ENCODE measurements at regions not wholly inside any gene's neighbourhood (a gene's known extent, or its start where the extent isn't known, plus 50 kb on each side); places are given as distances from the start of the nearest gene placed in this dataset.

GRCh38 chr2:45223531-45223930 lies 214.3 kb upstream of the SIX2 start:
- no peak overlapping the region for H3K4me3 ChIP-seq (ENCODE audit: control insufficient read depth, low read depth, low read length)
- DNase-seq (ENCODE audit: low read depth): no peak
- TF ChIP-seq, protein P1, sequence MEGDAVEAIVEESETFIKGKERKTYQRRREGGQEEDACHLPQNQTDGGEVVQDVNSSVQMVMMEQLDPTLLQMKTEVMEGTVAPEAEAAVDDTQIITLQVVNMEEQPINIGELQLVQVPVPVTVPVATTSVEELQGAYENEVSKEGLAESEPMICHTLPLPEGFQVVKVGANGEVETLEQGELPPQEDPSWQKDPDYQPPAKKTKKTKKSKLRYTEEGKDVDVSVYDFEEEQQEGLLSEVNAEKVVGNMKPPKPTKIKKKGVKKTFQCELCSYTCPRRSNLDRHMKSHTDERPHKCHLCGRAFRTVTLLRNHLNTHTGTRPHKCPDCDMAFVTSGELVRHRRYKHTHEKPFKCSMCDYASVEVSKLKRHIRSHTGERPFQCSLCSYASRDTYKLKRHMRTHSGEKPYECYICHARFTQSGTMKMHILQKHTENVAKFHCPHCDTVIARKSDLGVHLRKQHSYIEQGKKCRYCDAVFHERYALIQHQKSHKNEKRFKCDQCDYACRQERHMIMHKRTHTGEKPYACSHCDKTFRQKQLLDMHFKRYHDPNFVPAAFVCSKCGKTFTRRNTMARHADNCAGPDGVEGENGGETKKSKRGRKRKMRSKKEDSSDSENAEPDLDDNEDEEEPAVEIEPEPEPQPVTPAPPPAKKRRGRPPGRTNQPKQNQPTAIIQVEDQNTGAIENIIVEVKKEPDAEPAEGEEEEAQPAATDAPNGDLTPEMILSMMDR (conservative IDR thresholded peaks at IDR 0.05; ENCODE audit: control insufficient read depth, insufficient read depth, low read depth, low read length): no peak

GRCh38 chr2:45220227-45220626 lies 211.0 kb upstream of the SIX2 start:
- no peak for DNase-seq (ENCODE audit: low read depth)
- no peak overlapping the region for H3K4me3 ChIP-seq (ENCODE audit: control insufficient read depth, low read depth, low read length)
- TF ChIP-seq, protein P1 (conservative IDR thresholded peaks at IDR 0.05; ENCODE audit: control insufficient read depth, insufficient read depth, low read depth, low read length): no peak

GRCh38 chr2:45218931-45219339 lies 209.7 kb upstream of the SIX2 start:
- DNase-seq (ENCODE audit: low read depth): no peak
- no peak overlapping the region for H3K4me3 ChIP-seq (ENCODE audit: control insufficient read depth, low read depth, low read length)
- TF ChIP-seq, protein P1 (conservative IDR thresholded peaks at IDR 0.05; ENCODE audit: control insufficient read depth, insufficient read depth, low read depth, low read length): no peak

- no peak overlapping the region for H3K4me3 ChIP-seq (ENCODE audit: control insufficient read depth, low read depth, low read length)
- no peak for DNase-seq (ENCODE audit: low read depth)
- TF ChIP-seq, protein P1 (conservative IDR thresholded peaks at IDR 0.05; ENCODE audit: control insufficient read depth, insufficient read depth, low read depth, low read length): no peak
These were observed 209.0 kb upstream of the SIX2 start for GRCh38 chr2:45218297-45218696.

DNA sequence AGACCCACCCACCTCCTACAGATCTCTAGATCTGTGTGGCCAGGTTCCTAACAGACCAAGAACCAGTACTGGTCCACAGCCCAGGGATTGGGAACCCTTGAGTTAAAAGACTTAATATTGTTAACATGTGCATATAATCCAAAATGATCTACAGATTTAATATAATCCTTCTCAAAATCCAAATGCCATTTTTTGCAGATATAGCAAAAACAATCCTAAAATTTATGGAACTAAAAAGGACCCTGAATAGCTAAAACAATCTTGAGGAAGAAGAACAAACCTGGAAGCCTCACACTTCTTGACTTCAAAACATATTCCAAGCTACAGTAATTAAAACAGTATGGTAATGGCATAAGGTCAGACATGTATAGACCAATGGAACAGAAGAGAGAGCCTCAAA lies 206.9 kb upstream of the SIX2 start:
- TF ChIP-seq, protein P1 (conservative IDR thresholded peaks at IDR 0.05; ENCODE audit: control insufficient read depth, insufficient read depth, low read depth, low read length): no peak
- no peak for DNase-seq (ENCODE audit: low read depth)
- no peak overlapping the region for H3K4me3 ChIP-seq (ENCODE audit: control insufficient read depth, low read depth, low read length)

- H3K4me3 ChIP-seq (ENCODE audit: control insufficient read depth, low read depth, low read length): no peak overlapping the region
- no peak for DNase-seq (ENCODE audit: low read depth)
- TF ChIP-seq, protein P1 (conservative IDR thresholded peaks at IDR 0.05; ENCODE audit: control insufficient read depth, insufficient read depth, low read depth, low read length): no peak
These were observed 205.3 kb upstream of the SIX2 start for GRCh38 chr2:45214550-45214949.
